Astrocyte of the hippocampus (primary cell): ENCODE measurements at regions not wholly inside any gene's neighbourhood (a gene's known extent, or its start where the extent isn't known, plus 50 kb on each side); places are given as distances from the start of the nearest gene placed in this dataset.

Experiments used
- DNase-seq: peaks from one replicate; pipeline ENCODE4 v3.0.0; 2011; ENCODE audit warnings: low read depth, low spot score

DNA sequence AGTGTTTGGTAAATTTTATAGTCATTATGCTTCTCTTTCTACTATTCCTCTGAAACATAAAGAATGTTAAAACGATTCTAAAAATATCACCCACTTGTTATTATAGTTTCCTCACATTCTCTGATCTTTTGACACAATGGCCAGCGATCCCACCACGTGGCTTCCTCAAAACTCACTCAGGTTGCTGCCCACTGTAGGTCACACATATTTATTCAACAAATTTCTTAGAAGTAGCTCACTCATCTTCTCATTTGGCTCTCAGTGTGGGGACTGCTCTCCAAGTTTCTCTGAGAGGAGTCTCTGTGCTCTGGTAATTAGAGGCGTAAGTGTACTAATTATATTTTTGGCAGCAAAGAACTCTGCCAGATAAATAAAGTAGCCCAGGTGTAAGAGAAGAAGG is 465.4 kb downstream of the CDH11 start:
- DNase-seq: no peak

DNA sequence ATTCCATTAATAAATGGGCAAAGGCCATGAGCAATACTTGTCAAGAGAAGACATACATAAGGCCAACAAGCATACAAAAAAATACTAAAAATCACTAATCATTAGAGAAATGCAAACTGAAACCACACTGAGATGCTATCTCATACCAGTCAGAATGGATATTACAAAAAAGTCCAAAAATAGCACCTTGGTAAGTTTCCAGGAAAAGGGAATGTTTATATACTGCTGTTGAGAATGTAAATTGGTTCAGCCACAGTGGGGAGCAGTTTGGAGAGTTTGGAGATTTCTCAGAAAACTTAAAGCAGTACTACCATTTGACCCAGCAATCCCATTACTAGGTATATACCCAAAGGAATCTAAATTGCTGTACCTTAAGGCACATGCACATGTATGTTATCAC is 467.7 kb downstream of the CDH11 start:
- DNase-seq: peak; percentile 36

DNA sequence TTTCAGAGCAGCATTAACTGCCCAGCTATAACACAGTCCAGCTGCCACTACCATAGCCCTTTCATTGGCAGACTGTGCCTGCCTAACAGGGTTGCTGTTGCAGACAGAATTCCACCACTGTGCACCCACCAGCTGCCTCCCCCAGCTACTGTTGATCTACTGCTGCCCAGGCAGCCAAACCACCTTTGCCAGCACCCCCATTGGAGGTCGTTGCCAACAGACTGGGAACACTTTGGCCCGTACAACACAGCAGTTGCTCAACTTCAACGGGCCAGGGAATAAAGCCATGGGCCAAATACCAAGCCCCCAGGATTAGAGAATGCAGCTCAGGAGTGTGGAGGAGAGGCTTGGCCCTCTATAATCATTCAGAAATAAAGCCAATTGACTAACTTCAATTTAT is 473.6 kb downstream of the CDH11 start:
- DNase-seq: no peak

DNA sequence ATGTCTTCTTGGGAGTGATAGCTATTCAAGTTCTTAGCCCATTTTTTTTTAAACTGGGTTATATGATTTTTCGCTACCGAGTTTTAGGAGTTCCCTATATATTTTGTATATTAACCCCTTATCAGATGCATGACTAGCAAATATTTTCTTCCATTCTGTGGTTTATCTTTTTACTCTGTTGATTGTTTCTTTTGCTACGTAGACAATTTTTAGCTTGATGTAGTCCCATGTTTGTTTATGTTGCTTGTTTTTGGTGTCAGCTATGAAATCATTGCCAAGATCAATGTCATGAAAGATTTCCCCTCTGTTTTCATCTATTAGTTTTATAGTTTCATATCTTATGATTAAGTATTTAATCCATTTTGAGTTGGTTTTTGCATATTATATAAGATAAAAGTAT is 480.5 kb downstream of the CDH11 start:
- DNase-seq: no peak

DNA sequence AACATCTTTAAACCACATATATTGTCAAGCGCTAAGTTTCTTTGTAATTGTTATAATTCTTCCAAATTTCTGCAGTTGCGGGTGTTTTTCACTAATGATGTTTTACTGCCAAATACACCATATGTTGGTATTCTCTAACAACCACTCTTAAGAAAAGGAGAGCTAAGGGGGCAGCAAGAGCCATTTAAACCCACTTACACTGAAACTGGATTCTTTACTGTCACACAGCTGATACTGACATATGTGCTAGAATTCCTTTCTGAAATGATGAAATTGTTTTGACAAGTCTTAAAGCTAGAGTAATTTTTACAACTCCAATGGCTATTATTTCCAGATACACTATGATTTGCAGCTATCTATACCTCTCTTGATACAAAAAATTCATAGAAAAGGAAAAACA is 483.1 kb downstream of the CDH11 start:
- no peak for DNase-seq

DNA sequence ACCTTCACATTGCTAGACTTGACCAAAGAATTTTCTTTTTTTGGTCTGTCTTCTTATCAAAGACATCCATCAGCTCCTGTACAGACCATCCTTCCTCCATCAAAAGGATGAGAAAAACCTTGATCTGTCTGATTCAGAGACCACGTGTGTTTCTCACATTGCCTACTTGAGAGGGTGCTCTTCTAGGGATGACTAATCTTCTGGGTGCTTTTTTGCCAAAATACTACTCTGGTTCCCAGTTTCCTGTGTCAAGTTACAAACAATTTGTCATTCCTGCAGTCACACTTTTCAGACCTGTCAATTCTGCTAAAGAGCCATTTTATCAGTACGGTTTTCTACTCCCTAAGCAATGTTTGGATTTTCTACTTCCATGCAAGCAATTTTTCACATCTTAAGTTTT is 492.2 kb downstream of the CDH11 start:
- peak; percentile 11 for DNase-seq

DNA sequence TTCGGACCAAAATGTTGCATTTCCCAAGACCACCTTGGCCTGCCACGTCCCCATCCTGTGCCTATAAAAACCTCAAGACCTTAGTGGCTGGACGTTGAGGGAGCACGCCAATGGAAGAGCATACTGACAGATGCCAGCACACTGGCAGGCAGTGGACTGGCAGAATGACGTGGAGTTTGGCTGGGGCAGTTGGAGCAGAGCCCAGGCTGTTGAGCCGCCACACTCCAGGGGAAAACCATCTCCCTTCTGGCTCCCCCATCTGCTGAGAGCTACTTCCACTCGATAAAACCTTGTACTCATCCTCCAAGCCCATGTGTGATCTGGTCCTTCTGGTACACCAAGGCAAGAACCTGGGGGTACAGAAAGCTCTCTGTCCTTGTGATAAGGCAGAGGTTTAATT is 494.1 kb downstream of the CDH11 start:
- DNase-seq: no peak

DNA sequence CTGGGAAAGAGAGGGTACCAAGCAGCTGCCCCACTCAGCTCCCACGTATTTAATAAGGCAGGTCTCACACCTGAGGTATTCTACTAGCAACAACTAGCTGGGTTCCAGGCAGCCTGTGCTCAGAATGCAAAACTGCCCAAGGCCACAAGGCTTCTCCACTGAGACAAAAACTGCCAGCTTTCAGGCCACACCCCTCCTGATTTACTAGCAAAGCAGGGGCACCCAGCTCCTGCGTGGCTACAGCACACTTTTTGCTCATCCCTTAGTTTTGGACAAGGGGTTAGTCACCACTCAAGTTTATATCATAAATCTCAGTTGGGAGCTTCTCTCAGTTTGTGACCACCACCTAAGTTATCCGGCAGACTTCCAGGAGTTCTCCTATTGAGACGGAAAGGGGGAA is 494.6 kb downstream of the CDH11 start:
- no peak for DNase-seq

DNA sequence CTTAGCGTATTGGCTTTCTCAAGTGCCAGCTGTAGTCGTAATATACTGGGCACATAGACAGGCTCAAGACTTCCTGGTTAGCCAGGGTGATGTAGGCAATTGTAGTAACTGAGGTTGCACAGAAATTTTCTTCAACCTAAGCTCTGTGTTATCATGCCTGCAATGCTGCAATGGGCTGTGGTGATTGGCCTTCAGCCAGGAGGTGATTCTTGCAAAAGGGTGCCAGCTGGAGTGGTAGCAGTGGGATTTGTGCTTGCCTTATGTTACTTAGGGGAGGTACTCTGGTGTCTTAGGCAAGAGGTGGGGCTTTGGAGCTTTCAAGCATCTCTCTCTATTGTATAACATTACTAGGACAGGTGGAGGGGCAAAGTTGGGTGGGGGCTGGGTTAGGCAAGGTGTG is 495.1 kb downstream of the CDH11 start:
- DNase-seq: peak; percentile 6

DNA sequence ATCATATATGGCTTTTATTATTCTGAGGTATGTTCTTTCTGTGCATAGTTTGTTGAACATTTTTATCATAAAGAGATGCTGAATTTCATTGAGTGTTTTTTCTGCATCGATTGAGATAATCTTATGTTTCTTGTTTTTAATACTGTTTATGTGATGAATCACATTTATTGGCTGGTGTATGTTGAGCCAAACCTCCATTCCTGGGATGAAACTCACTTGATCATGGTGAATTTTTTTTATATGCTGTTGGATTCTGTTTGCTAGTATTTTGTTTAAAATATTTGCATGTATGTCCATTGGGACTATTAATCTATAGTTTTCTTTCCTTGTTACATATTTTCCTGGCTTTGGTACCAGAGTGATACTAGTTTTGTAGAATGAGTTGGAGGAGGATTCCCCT is 500.2 kb downstream of the CDH11 start:
- no peak for DNase-seq

DNA sequence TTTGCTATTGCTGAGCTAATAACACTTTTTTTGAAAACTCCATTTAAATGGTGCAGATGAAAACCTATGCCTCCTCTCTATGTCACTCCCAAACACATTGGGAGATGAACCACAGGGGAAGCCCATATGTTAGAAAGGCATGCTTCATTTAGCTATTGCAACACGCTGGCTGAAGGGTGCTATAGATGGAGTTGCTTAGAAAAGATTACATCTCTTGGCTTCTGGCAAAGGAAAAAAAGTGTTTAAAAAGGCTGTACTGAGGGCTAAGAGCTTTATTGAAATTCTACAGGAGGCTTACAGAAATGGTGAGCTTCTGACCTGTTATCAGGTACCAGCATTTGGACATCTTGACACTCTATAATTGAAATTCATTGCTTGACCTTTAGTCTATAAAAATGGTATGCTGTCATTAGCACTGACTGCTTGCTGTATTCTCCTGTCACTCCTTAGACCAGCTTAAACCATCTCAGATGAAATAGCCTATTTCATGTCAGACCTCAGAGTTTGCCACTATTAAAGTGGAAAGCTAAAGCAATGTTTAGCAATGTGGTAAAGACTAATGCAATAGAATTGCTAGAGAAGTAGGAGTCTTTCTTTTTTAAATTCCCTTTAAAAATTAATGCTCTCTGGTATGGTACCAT is 503.9 kb downstream of the CDH11 start:
- DNase-seq: no peak

DNA sequence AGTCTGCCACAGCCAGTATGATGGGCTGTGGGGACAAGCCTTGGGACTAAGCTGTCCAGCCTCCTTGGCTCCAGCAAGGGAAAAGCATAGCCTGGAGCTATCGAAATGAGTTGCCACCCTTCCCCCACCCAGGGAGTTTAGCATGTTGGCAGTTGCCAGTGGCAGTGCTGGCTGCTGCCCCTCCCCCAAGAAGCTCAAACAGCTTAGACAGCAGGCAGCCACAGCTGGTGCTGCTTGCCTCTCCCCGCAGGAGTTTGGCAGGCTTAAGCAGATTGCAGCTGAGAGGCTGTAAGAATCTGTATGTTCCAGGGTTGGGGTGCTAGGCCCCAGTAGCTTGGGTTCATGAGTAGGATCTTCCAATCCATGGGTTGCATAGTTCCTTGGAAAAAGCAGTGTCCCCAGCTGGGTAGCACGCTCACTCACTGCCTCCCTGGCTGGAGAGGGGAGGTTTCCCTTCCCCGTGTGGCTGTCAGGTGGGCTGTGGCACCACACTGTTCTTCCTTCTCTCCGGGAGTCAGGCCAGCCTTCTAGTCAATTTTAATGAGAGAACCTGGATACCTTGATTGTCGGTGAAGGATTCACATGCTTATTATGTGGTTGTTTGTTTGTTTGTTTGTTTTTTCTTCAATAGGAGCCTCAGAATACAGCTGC is 506.1 kb downstream of the CDH11 start:
- DNase-seq: peak; percentile 26

DNA sequence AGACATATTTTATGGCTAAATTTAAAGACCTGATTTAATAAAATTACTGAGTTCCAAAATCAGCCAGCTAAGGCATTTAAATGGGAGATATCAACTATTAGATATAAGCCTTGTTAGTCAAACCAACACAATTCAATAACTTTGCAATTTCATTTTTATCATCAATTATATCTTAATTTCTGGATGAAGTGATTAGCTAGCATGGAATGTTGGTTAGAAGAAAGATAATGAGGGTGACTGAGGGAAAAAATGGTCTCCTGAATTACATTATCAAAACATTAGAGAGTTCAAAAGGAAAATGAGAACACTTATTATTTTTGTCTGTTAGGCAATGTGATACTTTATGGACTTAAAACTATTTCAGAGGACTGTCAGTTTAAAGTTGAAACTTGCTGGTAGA is 525.7 kb downstream of the CDH11 start:
- no peak for DNase-seq

DNA sequence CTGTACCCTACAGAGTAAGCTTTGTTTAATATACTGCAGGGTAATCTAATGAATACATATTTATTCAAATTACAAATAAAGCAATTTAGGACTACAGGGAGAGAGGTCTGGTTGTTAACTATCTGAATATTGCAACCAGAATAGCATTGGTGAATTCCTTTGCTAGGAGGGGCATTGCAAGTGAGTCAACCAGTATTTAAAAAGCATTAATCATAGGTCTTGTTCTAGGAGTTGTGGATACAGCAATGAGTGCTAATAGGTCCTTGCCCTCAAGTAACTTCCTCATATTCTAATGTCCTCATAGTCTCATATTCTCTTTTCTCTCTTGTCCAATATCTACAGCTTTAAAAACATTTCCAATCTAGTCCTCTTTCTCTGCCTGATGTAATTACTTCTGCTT is 531.4 kb downstream of the CDH11 start:
- no peak for DNase-seq

DNA sequence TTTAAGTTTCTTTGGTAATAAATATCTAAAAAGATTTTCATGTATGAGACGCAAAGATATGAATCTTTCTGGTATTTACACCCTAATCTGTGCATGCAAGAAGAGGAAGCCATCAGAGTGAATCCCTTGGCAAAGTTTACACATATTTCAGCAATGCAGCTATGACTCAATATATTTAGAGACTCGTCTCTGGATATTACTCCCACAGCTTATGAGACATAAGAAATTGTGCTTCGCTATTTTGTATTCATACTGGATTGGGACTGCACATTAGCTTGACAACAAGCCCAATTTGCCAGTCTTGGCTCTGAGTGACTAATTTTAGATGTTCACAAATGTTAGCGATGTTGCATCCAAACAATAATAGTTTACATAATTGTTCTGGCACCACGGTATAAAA is 532.0 kb downstream of the CDH11 start:
- peak; percentile 1 for DNase-seq

DNA sequence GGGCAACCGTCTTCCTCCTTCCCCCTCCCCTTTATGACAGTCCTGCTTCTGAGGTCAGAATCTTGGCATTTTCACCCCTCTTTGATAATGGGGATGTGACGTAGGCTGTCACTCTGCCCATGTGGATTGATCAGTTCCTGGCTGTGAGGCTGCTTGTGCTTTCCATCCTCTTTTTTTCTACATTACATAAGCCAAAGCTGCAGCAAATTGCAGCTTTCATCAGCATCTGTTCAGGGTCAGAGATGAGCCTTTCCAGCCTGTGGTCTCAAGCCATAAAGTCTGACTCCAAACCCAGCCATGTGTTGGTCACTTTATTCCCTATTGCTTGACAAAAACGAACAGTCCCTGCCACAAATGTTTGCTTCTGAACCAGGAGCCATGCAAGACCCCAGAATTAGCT is 535.1 kb downstream of the CDH11 start:
- DNase-seq: no peak

DNA sequence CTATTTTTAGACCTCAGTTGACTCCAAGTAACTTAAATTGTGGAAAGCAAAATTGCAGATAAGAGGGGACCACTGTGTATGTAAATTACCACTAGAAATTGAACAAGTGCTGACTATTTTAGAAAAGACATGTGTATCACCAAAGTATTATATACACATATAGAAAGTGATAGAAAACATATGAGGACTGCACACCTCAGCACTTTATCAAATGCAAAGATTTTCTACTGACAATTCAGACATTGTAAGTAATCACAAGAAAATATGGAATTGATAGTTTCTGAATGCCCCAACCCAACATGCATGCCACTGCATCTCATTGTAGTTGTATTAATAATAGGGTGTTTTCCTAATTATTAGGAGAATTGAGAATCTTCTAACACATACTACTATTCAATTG is 536.5 kb downstream of the CDH11 start:
- DNase-seq: no peak

DNA sequence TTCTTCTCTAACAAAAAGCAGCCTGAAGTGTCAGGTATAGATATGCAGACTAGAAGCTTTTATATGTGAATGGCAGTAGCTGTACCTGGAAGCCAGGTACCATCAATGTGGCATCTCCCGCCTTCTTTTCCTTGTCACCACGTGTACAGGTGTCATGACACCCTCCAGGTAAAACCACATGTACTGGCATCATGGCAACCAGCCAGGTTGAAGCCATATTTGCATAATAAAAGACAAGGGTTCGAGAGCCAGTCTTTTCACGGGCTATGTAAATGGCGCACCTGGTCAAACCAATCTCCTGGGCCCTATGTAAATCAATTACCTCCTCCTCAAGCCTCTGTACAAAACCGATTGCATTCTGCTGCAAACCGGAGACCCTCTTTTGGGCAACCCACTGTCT is 541.3 kb downstream of the CDH11 start:
- no peak for DNase-seq

DNA sequence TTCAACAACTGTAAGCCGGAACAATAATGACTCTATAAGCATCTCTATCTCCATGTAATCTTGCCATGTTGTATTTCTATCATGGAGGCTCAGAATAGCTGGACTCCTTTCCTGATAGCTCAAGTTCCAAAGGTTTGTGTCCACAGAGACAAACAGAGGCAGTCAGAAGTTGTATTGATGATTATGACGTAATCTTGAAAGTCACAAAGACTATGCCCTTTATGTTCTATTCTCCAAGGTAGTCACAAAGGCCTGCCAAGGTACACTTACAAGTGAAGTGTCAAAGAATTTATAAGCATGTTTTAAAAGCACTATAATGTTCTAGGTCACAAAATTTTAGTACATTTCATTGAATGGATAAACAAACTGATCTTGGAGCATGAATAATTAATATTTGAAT is 542.2 kb downstream of the CDH11 start:
- no peak for DNase-seq

DNA sequence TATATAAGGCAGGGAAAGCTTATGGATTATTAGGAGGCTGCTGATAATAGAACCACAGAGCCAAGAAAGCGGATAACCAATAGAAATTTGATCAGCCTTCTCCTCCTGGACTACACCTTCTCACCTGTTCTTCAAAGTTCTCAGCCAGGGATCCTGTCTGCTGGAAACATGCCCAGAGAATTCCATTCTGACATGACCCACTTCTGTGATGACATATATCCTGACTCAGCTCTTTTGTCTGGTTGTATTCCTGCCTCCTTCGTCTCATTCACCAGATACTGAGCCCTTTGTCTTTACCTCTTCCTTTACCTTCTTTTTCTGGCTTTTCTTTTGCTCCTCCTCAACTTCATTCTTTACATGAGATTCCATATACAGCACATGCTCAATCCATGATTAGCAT is 576.1 kb downstream of the CDH11 start:
- DNase-seq: peak; percentile 11

DNA sequence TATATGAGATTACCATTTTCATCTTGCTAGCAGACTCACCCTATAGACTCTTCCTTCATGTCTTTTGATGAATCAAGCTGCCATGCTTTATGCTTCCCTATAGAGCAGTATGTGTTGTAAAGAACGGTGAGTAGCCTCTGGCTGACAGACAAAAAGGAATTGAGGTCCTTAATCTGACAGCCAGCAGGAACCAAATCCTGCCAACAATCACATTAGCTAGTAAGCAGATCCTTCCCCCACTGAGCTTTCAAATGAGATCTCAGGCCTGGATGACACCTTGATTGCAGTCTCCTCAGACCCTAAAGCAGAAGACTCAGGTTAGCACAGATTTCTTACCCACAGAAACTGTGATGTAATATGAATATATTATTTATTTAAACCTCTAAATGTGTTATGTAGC is 577.0 kb downstream of the CDH11 start:
- no peak for DNase-seq

DNA sequence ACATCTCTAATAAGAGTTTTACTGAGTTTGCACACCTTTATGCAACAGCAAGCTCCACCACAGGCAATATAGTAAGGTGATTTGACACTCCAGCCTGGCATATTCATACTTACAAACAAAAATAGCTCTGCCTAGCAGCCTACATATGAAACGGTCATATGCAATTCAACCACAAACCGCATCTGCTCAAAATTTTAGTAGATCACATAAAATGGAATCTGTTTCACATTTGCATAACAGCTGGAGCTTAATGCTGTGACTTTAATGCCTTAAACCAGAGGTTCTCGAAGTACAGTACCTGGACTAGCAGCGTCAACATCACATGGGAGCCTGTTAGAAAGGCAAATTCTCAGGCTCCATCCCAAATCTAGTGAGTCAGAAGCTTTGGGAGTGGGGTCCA is 578.4 kb downstream of the CDH11 start:
- no peak for DNase-seq

DNA sequence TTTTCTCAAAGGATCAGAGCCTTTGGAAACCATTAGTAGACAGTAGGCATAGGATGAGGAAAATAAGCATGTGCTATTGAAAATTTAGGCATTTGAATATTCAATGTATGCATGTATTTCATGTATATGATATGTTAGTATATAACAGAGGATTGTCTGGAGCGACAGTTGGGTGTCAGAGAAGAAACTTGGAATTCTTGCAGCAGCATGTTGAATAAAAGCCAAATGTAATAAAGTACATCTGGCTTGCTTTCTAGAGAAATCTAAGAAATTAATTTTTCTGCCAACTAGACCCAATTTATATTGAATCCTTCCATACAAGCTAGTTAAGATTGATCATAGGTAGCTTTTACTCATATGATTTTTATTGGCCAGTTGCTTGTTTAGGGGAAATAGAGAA is 578.8 kb downstream of the CDH11 start:
- DNase-seq: no peak

DNA sequence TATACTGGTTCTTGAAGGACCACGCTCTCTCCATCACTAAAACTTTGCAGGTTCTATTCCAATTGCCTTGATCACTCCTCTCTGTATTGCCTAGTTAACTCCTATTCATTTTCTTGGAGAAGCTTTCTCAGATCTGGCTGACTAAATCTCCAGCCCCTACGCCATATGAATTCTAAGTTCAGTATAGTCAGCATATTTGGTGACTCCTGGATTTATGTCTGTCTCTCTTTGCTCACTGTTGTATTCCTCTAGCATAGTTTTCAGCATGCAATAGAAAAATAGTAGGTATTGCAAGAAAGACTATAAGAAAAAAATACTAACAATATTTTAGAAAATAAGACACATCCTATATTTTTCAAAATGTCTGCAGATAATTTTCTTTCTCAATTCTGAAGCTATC is 579.7 kb downstream of the CDH11 start:
- no peak for DNase-seq
